NT2/D1 (cell line): ENCODE measurements at regions not wholly inside any gene's neighbourhood (a gene's known extent, or its start where the extent isn't known, plus 50 kb on each side); places are given as distances from the start of the nearest gene placed in this dataset.

Experiments used
- SUZ12 ChIP-seq: IDR thresholded peaks from 2 replicates; pipeline ENCODE4 v1.6.1; 2011; ENCODE audit not compliant: insufficient read length, insufficient read depth; ENCODE audit errors: extremely low read depth
- YY1 ChIP-seq: IDR thresholded peaks from 2 replicates; pipeline ENCODE4 v1.6.1; 2011; ENCODE audit not compliant: insufficient read length, insufficient read depth

GRCh38 chr14:61876362-61877034, 114.3 kb downstream of the SNAPC1 start:
- TF ChIP-seq SUZ12 (no peak), YY1 (no peak)
